Naive thymus-derived CD8-positive, alpha-beta T cell (primary cell): ENCODE measurements at regions not wholly inside any gene's neighbourhood (a gene's known extent, or its start where the extent isn't known, plus 50 kb on each side); places are given as distances from the start of the nearest gene placed in this dataset.

ENCODE experiments used
- ATAC-seq, 2 donors: fragments of 150-1000 bp; cut with Tn5 transposase in 1 of 2; sonication (Bioruptor Pico), chemical (Tn5 transposase) in 1 of 2; 1 replicate in 1 of 2; 2 replicates in 1 of 2; pipeline ENCODE4 v1.10.0; 2021; ENCODE audit warnings: mild to moderate bottlenecking in 2 of 2, moderate library complexity in 2 of 2
- POLR2A ChIA-PET: fragments of 350-600 bp; sonication (Branson Sonifier 250); formaldehyde crosslinking; loops from one replicate; lab custom pipeline; 2021; ENCODE audit warnings: antibody characterized with exemption; lab: Charles Lee
- DNase-seq, 10 donors: peaks; one replicate each; pipeline versions ENCODE4 v3.0.0 to v3.0.0-alpha.2; 2020 to 2022
- H3K27ac Mint-ChIP-seq, 10 donors: one replicate each; pipeline ENCODE4 v1.8.0; 2020 to 2022; ENCODE audit warnings: mild to moderate bottlenecking in 10 of 10, mixed read lengths in 10 of 10, moderate library complexity in 4 of 10, inconsistent platforms in 1 of 10
- H3K27me3 Mint-ChIP-seq, 5 donors: one replicate each; pipeline ENCODE4 v1.8.0; 2021 to 2022; ENCODE audit warnings: mixed read lengths in 5 of 5
- H3K36me3 Mint-ChIP-seq, 3 donors: one replicate each; pipeline ENCODE4 v1.8.0; 2020 to 2022; ENCODE audit warnings: mixed read lengths in 3 of 3, mild to moderate bottlenecking in 2 of 3, inconsistent platforms in 1 of 3
- H3K4me1 Mint-ChIP-seq, 4 donors: one replicate each; pipeline ENCODE4 v1.8.0; 2021 to 2022; ENCODE audit warnings: mixed read lengths in 4 of 4
- H3K4me3 Mint-ChIP-seq, 10 donors: one replicate each; pipeline ENCODE4 v1.8.0; 2020 to 2022; ENCODE audit warnings: mild to moderate bottlenecking in 10 of 10, mixed read lengths in 10 of 10, moderate library complexity in 6 of 10, inconsistent platforms in 1 of 10
- H3K9me3 Mint-ChIP-seq, 9 donors: one replicate each; pipeline ENCODE4 v1.8.0; 2020 to 2022; ENCODE audit warnings: mixed read lengths in 9 of 9, mild to moderate bottlenecking in 3 of 9, inconsistent platforms in 1 of 9, moderate library complexity in 1 of 9

GRCh38 chr15:96416934-96417759 is 86.6 kb downstream of the NR2F2 start:
- no peak overlapping the region for H3K27ac Mint-ChIP-seq
- peaks cover 33 to 86% (median 69%) of the 10 kb centered on the region in 5 donors for H3K27me3 Mint-ChIP-seq
- no peak overlapping the region for H3K4me3 Mint-ChIP-seq

GRCh38 chr15:96417760-96418130 is 87.2 kb downstream of the NR2F2 start:
- no peak overlapping the region for H3K27ac Mint-ChIP-seq
- peaks cover 0 to 2% (median 0%) of the 10 kb centered on the region in 9 donors for H3K9me3 Mint-ChIP-seq
- no peak for ATAC-seq
- peaks cover 0 to 5% (median 0%) of the 10 kb centered on the region in 3 donors for H3K36me3 Mint-ChIP-seq
- POLR2A ChIA-PET: no interaction called here
- peaks cover 35 to 84% (median 68%) of the 10 kb centered on the region in 5 donors for H3K27me3 Mint-ChIP-seq
- peaks cover 0 to 7% (median 3%) of the 10 kb centered on the region in 4 donors for H3K4me1 Mint-ChIP-seq
- H3K4me3 Mint-ChIP-seq: no peak overlapping the region
- no peak for DNase-seq

More at GRCh38 chr15:96416934-96417759, 86.6 kb downstream of the NR2F2 start:
- peaks cover 0 to 7% (median 3%) of the 10 kb centered on the region in 4 donors for H3K4me1 Mint-ChIP-seq
- H3K9me3 Mint-ChIP-seq: peaks cover 0 to 2% (median 0%) of the 10 kb centered on the region in 9 donors
- POLR2A ChIA-PET: no interaction called here
- ATAC-seq (no peak), DNase-seq (no peak)
- H3K36me3 Mint-ChIP-seq: peaks cover 0 to 5% (median 0%) of the 10 kb centered on the region in 3 donors

GRCh38 chr15:96418146-96418545 is 87.6 kb downstream of the NR2F2 start:
- H3K27me3 Mint-ChIP-seq: peaks cover 35 to 80% (median 66%) of the 10 kb centered on the region in 5 donors
- POLR2A ChIA-PET: no interaction called here
- peaks cover 0 to 2% (median 0%) of the 10 kb centered on the region in 9 donors for H3K9me3 Mint-ChIP-seq
- no peak overlapping the region for H3K27ac Mint-ChIP-seq
- peaks cover 0 to 5% (median 0%) of the 10 kb centered on the region in 3 donors for H3K36me3 Mint-ChIP-seq
- H3K4me1 Mint-ChIP-seq: peaks cover 0 to 7% (median 3%) of the 10 kb centered on the region in 4 donors
- DNase-seq (no peak), ATAC-seq (no peak)
- no peak overlapping the region for H3K4me3 Mint-ChIP-seq

GRCh38 chr15:96421178-96421601 is 90.7 kb downstream of the NR2F2 start:
- ATAC-seq (no peak), DNase-seq (no peak)
- H3K4me3 Mint-ChIP-seq: no peak overlapping the region
- POLR2A ChIA-PET: no interaction called here
- peaks cover 0 to 7% (median 2%) of the 10 kb centered on the region in 4 donors for H3K4me1 Mint-ChIP-seq
- peaks cover 0 to 10% (median 0%) of the 10 kb centered on the region in 3 donors for H3K36me3 Mint-ChIP-seq
- H3K27me3 Mint-ChIP-seq: peaks cover 22 to 62% (median 41%) of the 10 kb centered on the region in 5 donors
- H3K9me3 Mint-ChIP-seq: peaks cover 0 to 7% (median 3%) of the 10 kb centered on the region in 9 donors
- H3K27ac Mint-ChIP-seq: no peak overlapping the region

- POLR2A ChIA-PET: no interaction called here
- peaks cover 21 to 65% (median 40%) of the 10 kb centered on the region in 5 donors for H3K27me3 Mint-ChIP-seq
- no peak overlapping the region for H3K27ac Mint-ChIP-seq
- H3K4me3 Mint-ChIP-seq: no peak overlapping the region
- H3K9me3 Mint-ChIP-seq: peaks cover 0 to 7% (median 3%) of the 10 kb centered on the region in 9 donors
- ATAC-seq: no peak
- DNase-seq: no peak
- H3K4me1 Mint-ChIP-seq: peaks cover 0 to 6% (median 2%) of the 10 kb centered on the region in 4 donors
- H3K36me3 Mint-ChIP-seq: peaks cover 0 to 10% (median 0%) of the 10 kb centered on the region in 3 donors
Observed at GRCh38 chr15:96422125-96422524, 91.6 kb downstream of the NR2F2 start.

- H3K4me1 Mint-ChIP-seq: no peaks in the 10 kb centered on the region
- H3K4me3 Mint-ChIP-seq: no peak overlapping the region
- DNase-seq: no peak
- H3K27me3 Mint-ChIP-seq: peaks cover 8 to 39% (median 17%) of the 10 kb centered on the region in 5 donors
- POLR2A ChIA-PET: no interaction called here
- no peak overlapping the region for H3K27ac Mint-ChIP-seq
- H3K36me3 Mint-ChIP-seq: peaks cover 0 to 5% (median 0%) of the 10 kb centered on the region in 3 donors
- no peak for ATAC-seq
- H3K9me3 Mint-ChIP-seq: peaks cover 0 to 7% (median 4%) of the 10 kb centered on the region in 9 donors
Observed at GRCh38 chr15:96424674-96425073, 94.2 kb downstream of the NR2F2 start.

GRCh38 chr15:96428742-96429141 is 98.2 kb downstream of the NR2F2 start:
- Mint-ChIP-seq H3K27me3 (peaks cover 0 to 18% (median 2%) of the 10 kb centered on the region in 5 donors), H3K4me3 (no peak overlapping the region), H3K36me3 (peaks cover 0 to 5% (median 0%) of the 10 kb centered on the region in 3 donors), H3K27ac (no peak overlapping the region), H3K4me1 (no peaks in the 10 kb centered on the region), H3K9me3 (peaks cover 0 to 7% (median 2%) of the 10 kb centered on the region in 9 donors)
- ATAC-seq (no peak), DNase-seq (no peak)
- POLR2A ChIA-PET: no interaction called here

- H3K4me3 Mint-ChIP-seq: no peak overlapping the region
- no peaks in the 10 kb centered on the region for H3K36me3 Mint-ChIP-seq
- POLR2A ChIA-PET: no interaction called here
Observed at GRCh38 chr15:96431786-96432185, 101.3 kb downstream of the NR2F2 start.

GRCh38 chr15:96435022-96435421 is 104.5 kb downstream of the NR2F2 start:
- H3K36me3 Mint-ChIP-seq: no peaks in the 10 kb centered on the region
- H3K4me3 Mint-ChIP-seq: no peak overlapping the region
- DNase-seq: no peak
- POLR2A ChIA-PET: no interaction called here
- ATAC-seq: no peak
- H3K4me1 Mint-ChIP-seq: no peaks in the 10 kb centered on the region
- H3K27ac Mint-ChIP-seq: no peak overlapping the region
- peaks cover 0 to 3% (median 0%) of the 10 kb centered on the region in 9 donors for H3K9me3 Mint-ChIP-seq
- peaks cover 0 to 5% (median 0%) of the 10 kb centered on the region in 5 donors for H3K27me3 Mint-ChIP-seq

More at GRCh38 chr15:96431786-96432185, 101.3 kb downstream of the NR2F2 start:
- no peak overlapping the region for H3K27ac Mint-ChIP-seq
- DNase-seq: no peak
- H3K9me3 Mint-ChIP-seq: peaks cover 0 to 3% (median 0%) of the 10 kb centered on the region in 9 donors
- no peaks in the 10 kb centered on the region for H3K4me1 Mint-ChIP-seq
- ATAC-seq: no peak
- H3K27me3 Mint-ChIP-seq: peaks cover 0 to 3% (median 0%) of the 10 kb centered on the region in 5 donors

GRCh38 chr15:96435841-96436240 is 105.3 kb downstream of the NR2F2 start:
- ATAC-seq: no peak
- Mint-ChIP-seq H3K4me1 (no peaks in the 10 kb centered on the region), H3K4me3 (no peak overlapping the region), H3K27me3 (peaks cover 0 to 7% (median 0%) of the 10 kb centered on the region in 5 donors), H3K27ac (no peak overlapping the region), H3K36me3 (no peaks in the 10 kb centered on the region), H3K9me3 (peaks cover 0 to 3% (median 0%) of the 10 kb centered on the region in 9 donors)
- POLR2A ChIA-PET: no interaction called here
- DNase-seq: no peak

- no peaks in the 10 kb centered on the region for H3K4me1 Mint-ChIP-seq
- DNase-seq (no peak), ATAC-seq (no peak)
- no peaks in the 10 kb centered on the region for H3K36me3 Mint-ChIP-seq
- H3K9me3 Mint-ChIP-seq: peaks cover 0 to 12% (median 0%) of the 10 kb centered on the region in 9 donors
- H3K27me3 Mint-ChIP-seq: peaks cover 3 to 14% (median 8%) of the 10 kb centered on the region in 5 donors
- POLR2A ChIA-PET: no interaction called here
- H3K27ac Mint-ChIP-seq: no peak overlapping the region
- no peak overlapping the region for H3K4me3 Mint-ChIP-seq
Observed at GRCh38 chr15:96440978-96441377, 110.5 kb downstream of the NR2F2 start.

- Mint-ChIP-seq H3K27me3 (peaks cover 3 to 22% (median 11%) of the 10 kb centered on the region in 5 donors), H3K9me3 (peaks cover 0 to 12% (median 0%) of the 10 kb centered on the region in 9 donors), H3K4me3 (no peak overlapping the region), H3K27ac (no peak overlapping the region), H3K36me3 (no peaks in the 10 kb centered on the region), H3K4me1 (no peaks in the 10 kb centered on the region)
- ATAC-seq (no peak), DNase-seq (no peak)
- POLR2A ChIA-PET: no interaction called here
Observed at GRCh38 chr15:96442076-96442475, 111.6 kb downstream of the NR2F2 start.

- H3K4me3 Mint-ChIP-seq: no peak overlapping the region
- POLR2A ChIA-PET: no interaction called here
- peaks cover 3 to 34% (median 14%) of the 10 kb centered on the region in 5 donors for H3K27me3 Mint-ChIP-seq
- no peaks in the 10 kb centered on the region for H3K4me1 Mint-ChIP-seq
- H3K9me3 Mint-ChIP-seq: peaks cover 0 to 9% (median 0%) of the 10 kb centered on the region in 9 donors
- no peak overlapping the region for H3K27ac Mint-ChIP-seq
- DNase-seq (no peak), ATAC-seq (no peak)
- no peaks in the 10 kb centered on the region for H3K36me3 Mint-ChIP-seq
Observed at GRCh38 chr15:96444865-96445264, 114.4 kb downstream of the NR2F2 start.
